GM12891 (cell line): ENCODE measurements at regions not wholly inside any gene's neighbourhood (a gene's known extent, or its start where the extent isn't known, plus 50 kb on each side); places are given as distances from the start of the nearest gene placed in this dataset.

ENCODE experiments used
- PAX5 ChIP-seq: IDR thresholded peaks from 2 replicates; pipeline ENCODE4 v1.6.1; 2011; ENCODE audit warnings: low read length, moderate library complexity, mild to moderate bottlenecking; ENCODE audit not compliant: insufficient read depth, severe bottlenecking
- POLR2A ChIP-seq: IDR thresholded peaks from 2 replicates; pipeline ENCODE4 v1.6.1; 2011; ENCODE audit warnings: low read depth, low read length, control low read depth
- POLR2AphosphoS5 ChIP-seq: IDR thresholded peaks from 2 replicates; pipeline ENCODE4 v1.6.1; 2011; ENCODE audit warnings: low read depth, low read length, control low read depth
- POU2F2 ChIP-seq: IDR thresholded peaks from 2 replicates; pipeline ENCODE4 v1.6.1; 2011; ENCODE audit warnings: low read depth, mild to moderate bottlenecking, control low read depth, low read length, moderate library complexity
- SPI1 ChIP-seq: IDR thresholded peaks from 2 replicates; pipeline ENCODE4 v1.6.1; 2011; ENCODE audit warnings: low read depth, low read length, control low read depth
- TAF1 ChIP-seq: IDR thresholded peaks from 2 replicates; pipeline ENCODE4 v1.6.1; 2011; ENCODE audit warnings: low read depth, low read length, control low read depth

- no peak for TF ChIP-seq TAF1
- no peak for TF ChIP-seq SPI1
- TF ChIP-seq POLR2AphosphoS5, result no peak
- TF ChIP-seq POLR2A, result no peak
- no peak for TF ChIP-seq PAX5
- TF ChIP-seq POU2F2, result no peak
Measured at GRCh38 chr12:106001837-106002218, 136.9 kb downstream of the NUAK1 start.
